ENCODE measurements at regions not wholly inside any gene's neighbourhood (a gene's known extent, or its start where the extent isn't known, plus 50 kb on each side); places are given as distances from the start of the nearest gene placed in this dataset.

GRCh38 chr10:78197628-78198272 lies 164.1 kb downstream of the RPS24 start:
- DNase-seq, result no peak
- H3K27ac ChIP-seq, result no peak overlapping the region
- H3K27me3 ChIP-seq (replicated peaks), result no peaks in the 10 kb centered on the region
- TF ChIP-seq, protein P1, sequence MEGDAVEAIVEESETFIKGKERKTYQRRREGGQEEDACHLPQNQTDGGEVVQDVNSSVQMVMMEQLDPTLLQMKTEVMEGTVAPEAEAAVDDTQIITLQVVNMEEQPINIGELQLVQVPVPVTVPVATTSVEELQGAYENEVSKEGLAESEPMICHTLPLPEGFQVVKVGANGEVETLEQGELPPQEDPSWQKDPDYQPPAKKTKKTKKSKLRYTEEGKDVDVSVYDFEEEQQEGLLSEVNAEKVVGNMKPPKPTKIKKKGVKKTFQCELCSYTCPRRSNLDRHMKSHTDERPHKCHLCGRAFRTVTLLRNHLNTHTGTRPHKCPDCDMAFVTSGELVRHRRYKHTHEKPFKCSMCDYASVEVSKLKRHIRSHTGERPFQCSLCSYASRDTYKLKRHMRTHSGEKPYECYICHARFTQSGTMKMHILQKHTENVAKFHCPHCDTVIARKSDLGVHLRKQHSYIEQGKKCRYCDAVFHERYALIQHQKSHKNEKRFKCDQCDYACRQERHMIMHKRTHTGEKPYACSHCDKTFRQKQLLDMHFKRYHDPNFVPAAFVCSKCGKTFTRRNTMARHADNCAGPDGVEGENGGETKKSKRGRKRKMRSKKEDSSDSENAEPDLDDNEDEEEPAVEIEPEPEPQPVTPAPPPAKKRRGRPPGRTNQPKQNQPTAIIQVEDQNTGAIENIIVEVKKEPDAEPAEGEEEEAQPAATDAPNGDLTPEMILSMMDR (IDR thresholded peaks at IDR 0.05; ENCODE audit: low read depth, low read length, missing control alignments), result no peak
- no peaks in the 10 kb centered on the region for H3K36me3 ChIP-seq (replicated peaks)
- H3K4me3 ChIP-seq (ENCODE audit: low read depth, low read length), result no peak overlapping the region
- in situ Hi-C loops (cut with HindIII; ENCODE audit: low pct_ligation_motif_present, low sequenced_read_pairs), result no loop called here

DNA sequence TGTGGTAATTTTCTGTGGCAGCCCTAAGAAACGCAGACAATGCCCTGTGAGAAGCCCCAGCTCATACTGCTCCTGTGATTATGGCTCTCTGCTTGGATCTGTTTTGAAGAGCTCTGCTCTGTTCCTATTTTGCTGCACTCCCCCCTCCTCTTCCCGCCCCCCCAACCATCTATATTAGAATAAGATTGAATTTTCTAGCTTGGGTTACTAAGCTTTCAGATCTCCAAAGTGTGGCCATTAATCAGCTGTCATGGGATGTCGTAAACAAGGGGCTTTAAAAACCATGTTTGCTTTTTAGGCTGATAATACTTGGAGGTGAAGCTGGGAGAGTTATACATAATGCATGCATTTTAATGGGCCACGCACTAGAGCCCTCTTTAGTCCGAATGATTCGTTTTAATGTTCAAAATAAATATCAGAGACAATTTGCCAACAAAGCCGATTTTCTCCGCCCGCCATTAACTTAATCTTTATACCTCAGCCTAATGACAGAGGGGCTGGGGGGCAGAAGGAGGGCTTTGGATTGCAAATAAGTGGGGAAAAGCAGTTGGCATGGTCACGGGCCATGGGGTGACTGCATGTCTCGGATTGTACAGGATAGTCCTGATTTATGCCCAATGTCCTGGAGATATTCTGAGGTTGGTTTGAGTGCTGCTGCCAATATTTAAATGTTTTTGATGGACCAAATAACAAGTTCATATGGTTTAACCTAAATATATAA lies 165.5 kb downstream of the RPS24 start:
- no peak for DNase-seq
- TF ChIP-seq, protein P1 (IDR thresholded peaks at IDR 0.05; ENCODE audit: low read depth, low read length, missing control alignments), result no peak
- in situ Hi-C loops (cut with HindIII; ENCODE audit: low pct_ligation_motif_present, low sequenced_read_pairs), result no loop called here
- Histone ChIP-seq H3K27me3 (replicated peaks) (no peaks in the 10 kb centered on the region), H3K36me3 (replicated peaks) (no peaks in the 10 kb centered on the region), H3K4me3 (ENCODE audit: low read depth, low read length) (no peak overlapping the region), H3K27ac (no peak overlapping the region)

DNA sequence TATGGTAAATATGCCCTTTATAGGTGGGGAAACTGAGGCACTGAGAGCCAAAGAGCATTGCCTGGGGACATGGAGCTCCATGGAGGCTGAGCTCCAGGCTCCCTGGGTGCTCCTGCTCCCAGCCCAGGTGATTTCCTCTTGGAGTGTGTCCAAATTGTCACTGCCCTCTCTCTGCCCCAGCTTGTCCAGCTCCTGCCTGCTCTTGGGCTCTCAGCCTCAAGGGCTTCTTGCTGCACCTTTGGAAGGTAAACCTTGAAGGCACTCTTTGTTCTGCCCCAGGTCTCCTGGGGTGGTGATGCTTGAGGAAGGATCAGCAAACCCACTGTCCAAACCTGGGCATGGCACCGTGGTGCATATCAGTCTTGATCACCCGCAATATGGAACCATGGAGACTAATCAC lies 166.1 kb downstream of the RPS24 start:
- H3K27me3 ChIP-seq (replicated peaks), result no peaks in the 10 kb centered on the region
- TF ChIP-seq, protein P1 (IDR thresholded peaks at IDR 0.05; ENCODE audit: low read depth, low read length, missing control alignments), result no peak
- DNase-seq, result no peak
- in situ Hi-C loops (cut with HindIII; ENCODE audit: low pct_ligation_motif_present, low sequenced_read_pairs), result no loop called here
- H3K27ac ChIP-seq, result no peak overlapping the region
- H3K36me3 ChIP-seq (replicated peaks), result no peaks in the 10 kb centered on the region
- H3K4me3 ChIP-seq (ENCODE audit: low read depth, low read length), result no peak overlapping the region

DNA sequence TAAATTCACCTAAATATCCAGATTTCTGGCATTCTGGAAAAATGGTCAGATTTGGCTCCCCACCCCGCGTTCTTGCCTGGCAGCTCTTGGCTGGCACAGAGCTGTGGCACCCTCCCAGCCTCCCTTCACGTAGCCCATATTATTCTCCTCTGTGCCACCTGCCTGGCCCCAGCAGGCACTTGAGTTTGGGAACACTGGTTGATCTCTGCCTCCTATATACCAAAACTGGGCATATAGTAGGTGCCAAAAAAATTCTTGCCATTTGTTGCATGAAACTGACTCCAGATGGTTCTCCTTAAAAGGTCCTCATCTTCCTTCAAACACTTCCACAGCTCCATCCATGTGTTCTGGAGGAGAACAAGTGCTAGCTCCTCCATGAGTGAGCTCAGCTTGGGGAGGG lies 167.0 kb downstream of the RPS24 start:
- TF ChIP-seq, protein P1 (IDR thresholded peaks at IDR 0.05; ENCODE audit: low read depth, low read length, missing control alignments), result no peak
- in situ Hi-C loops (cut with HindIII; ENCODE audit: low pct_ligation_motif_present, low sequenced_read_pairs), result no loop called here

DNA sequence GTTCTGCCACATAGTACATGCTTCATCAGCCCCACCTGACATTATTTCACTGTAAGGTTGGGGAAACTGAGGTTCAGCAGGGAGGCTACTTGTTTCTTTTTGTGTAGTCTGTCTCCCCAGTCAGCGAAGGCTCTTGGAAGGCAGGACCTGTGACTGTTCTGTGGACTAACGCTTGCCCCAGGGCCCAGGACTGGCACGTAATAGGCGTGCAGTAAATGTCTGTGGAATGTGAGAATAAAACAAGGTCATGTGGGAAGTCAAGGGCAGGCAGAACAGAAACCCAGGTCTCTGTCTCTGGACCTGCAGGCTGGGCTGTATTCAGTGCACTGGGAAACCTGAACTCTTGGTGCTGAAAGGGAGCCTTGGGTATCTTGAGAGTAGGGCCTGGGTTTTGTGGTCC lies 168.7 kb downstream of the RPS24 start:
- in situ Hi-C loops (cut with HindIII; ENCODE audit: low pct_ligation_motif_present, low sequenced_read_pairs), result no loop called here
- no peaks in the 10 kb centered on the region for H3K27me3 ChIP-seq (replicated peaks)
- no peak for DNase-seq
- TF ChIP-seq, protein P1 (IDR thresholded peaks at IDR 0.05; ENCODE audit: low read depth, low read length, missing control alignments), result no peak
- H3K27ac ChIP-seq, result no peak overlapping the region
- H3K36me3 ChIP-seq (replicated peaks), result no peaks in the 10 kb centered on the region
- no peak overlapping the region for H3K4me3 ChIP-seq (ENCODE audit: low read depth, low read length)

More for the DNA sequence above, 167.0 kb downstream of the RPS24 start:
- H3K4me3 ChIP-seq (ENCODE audit: low read depth, low read length), result no peak overlapping the region
- no peaks in the 10 kb centered on the region for H3K27me3 ChIP-seq (replicated peaks)
- no peak for DNase-seq
- H3K36me3 ChIP-seq (replicated peaks), result no peaks in the 10 kb centered on the region
- H3K27ac ChIP-seq, result no peak overlapping the region

Measured in brain microvascular endothelial cell (primary cell).